ENCODE measurements at regions not wholly inside any gene's neighbourhood (a gene's known extent, or its start where the extent isn't known, plus 50 kb on each side); places are given as distances from the start of the nearest gene placed in this dataset.
A peak's percentile ranks its signal among the peaks of the same experiment; 100 is the strongest.

GRCh38 chr10:111598433-111599059, 521.7 kb downstream of the ADRA2A start:
- H3K27ac ChIP-seq = no peak overlapping the region
- TF ChIP-seq CTCF (IDR thresholded peaks at IDR 0.05; ENCODE audit: low read depth, low read length) = peak; percentile 61
- H3K4me3 ChIP-seq = no peak overlapping the region
- no peaks in the 10 kb centered on the region for H3K27me3 ChIP-seq
- H3K4me1 ChIP-seq (ENCODE audit: low read depth) = no peaks in the 10 kb centered on the region
- DNase-seq (ENCODE audit: low read depth in 1 of 2, low spot score in 1 of 2) = peak; percentile 61 to 83
- H3K9me3 ChIP-seq (ENCODE audit: low read depth) = no peaks in the 10 kb centered on the region
- no peaks in the 10 kb centered on the region for H3K36me3 ChIP-seq

DNA sequence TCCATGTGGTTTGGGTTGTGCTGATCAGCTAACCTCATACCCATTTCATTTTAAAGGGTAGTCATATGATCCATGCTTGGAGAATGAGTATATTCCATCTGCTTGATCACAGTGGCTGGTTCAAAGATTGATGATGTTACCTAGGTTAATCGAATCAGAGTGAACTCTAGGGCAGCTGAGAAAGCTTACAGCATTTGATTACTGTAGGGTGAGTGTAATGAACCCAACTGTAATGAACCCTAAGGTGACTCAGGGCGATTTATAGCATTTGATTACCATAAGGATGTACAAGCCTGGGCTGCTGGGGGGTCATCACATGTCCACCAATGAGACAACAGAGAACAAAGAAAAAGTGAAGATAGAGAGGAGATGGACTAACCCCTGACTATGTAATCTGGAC, 523.1 kb downstream of the ADRA2A start:
- Histone ChIP-seq H3K27ac (no peak overlapping the region), H3K27me3 (no peaks in the 10 kb centered on the region), H3K9me3 (ENCODE audit: low read depth) (no peaks in the 10 kb centered on the region), H3K36me3 (no peaks in the 10 kb centered on the region), H3K4me3 (no peak overlapping the region), H3K4me1 (ENCODE audit: low read depth) (no peaks in the 10 kb centered on the region)
- TF ChIP-seq CTCF (IDR thresholded peaks at IDR 0.05; ENCODE audit: low read depth, low read length) = no peak
- DNase-seq (ENCODE audit: low read depth in 1 of 2, low spot score in 1 of 2) = no peak

DNA sequence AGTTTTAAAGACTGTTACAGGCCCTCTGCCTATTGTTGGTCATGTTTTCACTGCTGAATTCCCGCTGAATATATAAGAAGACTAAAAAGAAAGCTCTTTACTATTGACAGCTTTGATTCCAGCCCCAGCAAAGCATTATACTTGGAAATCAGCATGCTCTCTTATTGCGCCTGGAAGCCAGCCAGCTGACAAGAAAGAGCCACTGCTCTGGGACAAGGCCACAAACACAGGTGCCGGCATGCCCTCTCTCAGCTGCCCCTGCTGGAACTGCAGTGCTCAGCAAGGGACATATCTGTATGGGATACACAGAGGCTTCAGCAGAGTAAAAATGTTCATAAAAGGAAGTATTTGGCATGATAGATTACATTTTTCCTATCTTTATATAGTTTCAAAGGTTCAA, 523.9 kb downstream of the ADRA2A start:
- Histone ChIP-seq H3K4me1 (ENCODE audit: low read depth) (no peaks in the 10 kb centered on the region), H3K4me3 (no peak overlapping the region), H3K27me3 (no peaks in the 10 kb centered on the region), H3K27ac (no peak overlapping the region), H3K36me3 (no peaks in the 10 kb centered on the region), H3K9me3 (ENCODE audit: low read depth) (no peaks in the 10 kb centered on the region)
- TF ChIP-seq CTCF (IDR thresholded peaks at IDR 0.05; ENCODE audit: low read depth, low read length) = no peak
- peak in 1 of 2 donors; percentile 48 for DNase-seq (ENCODE audit: low read depth in 1 of 2, low spot score in 1 of 2)

- Histone ChIP-seq H3K4me3 (no peak overlapping the region), H3K27ac (no peak overlapping the region), H3K36me3 (no peaks in the 10 kb centered on the region), H3K9me3 (ENCODE audit: low read depth) (no peaks in the 10 kb centered on the region), H3K4me1 (ENCODE audit: low read depth) (no peaks in the 10 kb centered on the region), H3K27me3 (no peaks in the 10 kb centered on the region)
- TF ChIP-seq CTCF (IDR thresholded peaks at IDR 0.05; ENCODE audit: low read depth, low read length) = no peak
- DNase-seq (ENCODE audit: low read depth in 1 of 2, low spot score in 1 of 2) = no peak
Observed at GRCh38 chr10:111612273-111612672, 535.4 kb downstream of the ADRA2A start.

DNA sequence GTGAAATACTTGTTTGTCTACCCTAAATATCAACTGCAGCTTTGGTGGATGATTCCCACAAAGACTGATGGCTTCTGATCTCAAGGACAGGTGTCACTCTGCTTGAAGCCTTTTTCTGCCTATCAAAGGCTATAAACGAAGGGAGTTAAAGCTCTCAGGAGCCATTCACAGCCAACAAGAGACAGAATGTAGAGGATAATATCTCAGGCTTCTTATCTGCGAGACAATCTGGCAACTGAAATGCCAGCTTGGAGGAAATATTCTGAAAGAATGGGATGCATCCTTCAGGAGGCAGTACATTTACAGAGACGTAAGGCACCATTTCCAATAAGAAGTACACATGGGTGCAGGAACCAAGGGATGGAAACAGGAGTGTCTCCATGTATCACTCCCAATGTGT, 549.4 kb downstream of the GPAM start:
- Histone ChIP-seq H3K27me3 (no peaks in the 10 kb centered on the region), H3K27ac (no peak overlapping the region), H3K4me3 (no peak overlapping the region), H3K36me3 (no peaks in the 10 kb centered on the region), H3K4me1 (ENCODE audit: low read depth) (no peaks in the 10 kb centered on the region), H3K9me3 (ENCODE audit: low read depth) (no peaks in the 10 kb centered on the region)
- DNase-seq (ENCODE audit: low read depth in 1 of 2, low spot score in 1 of 2) = no peak
- TF ChIP-seq CTCF (IDR thresholded peaks at IDR 0.05; ENCODE audit: low read depth, low read length) = no peak

Data from cardiac muscle cell (in vitro differentiated cells and primary cell).